ENCODE measurements at regions not wholly inside any gene's neighbourhood (a gene's known extent, or its start where the extent isn't known, plus 50 kb on each side); places are given as distances from the start of the nearest gene placed in this dataset.

DNA sequence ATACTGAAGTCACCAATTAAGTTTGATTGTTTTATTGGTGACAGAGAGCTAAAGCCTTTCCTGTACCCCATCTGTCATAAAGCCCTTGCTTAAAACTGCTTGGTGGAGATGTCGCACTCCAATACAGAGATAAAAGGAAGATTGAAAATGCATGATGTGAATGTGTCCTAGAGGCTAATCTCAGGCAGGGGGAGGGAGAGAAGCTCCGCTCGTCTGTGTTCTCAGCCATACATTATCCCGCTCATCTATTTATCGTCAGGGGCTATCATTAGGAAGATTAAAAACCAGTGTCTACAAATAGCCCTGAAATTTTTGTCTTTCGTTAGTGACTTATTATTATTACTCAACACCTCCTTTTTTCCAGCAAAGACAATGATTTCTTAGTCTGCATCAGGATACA is 110.3 kb downstream of the CMPK2 start:
- TF ChIP-seq, protein P1, sequence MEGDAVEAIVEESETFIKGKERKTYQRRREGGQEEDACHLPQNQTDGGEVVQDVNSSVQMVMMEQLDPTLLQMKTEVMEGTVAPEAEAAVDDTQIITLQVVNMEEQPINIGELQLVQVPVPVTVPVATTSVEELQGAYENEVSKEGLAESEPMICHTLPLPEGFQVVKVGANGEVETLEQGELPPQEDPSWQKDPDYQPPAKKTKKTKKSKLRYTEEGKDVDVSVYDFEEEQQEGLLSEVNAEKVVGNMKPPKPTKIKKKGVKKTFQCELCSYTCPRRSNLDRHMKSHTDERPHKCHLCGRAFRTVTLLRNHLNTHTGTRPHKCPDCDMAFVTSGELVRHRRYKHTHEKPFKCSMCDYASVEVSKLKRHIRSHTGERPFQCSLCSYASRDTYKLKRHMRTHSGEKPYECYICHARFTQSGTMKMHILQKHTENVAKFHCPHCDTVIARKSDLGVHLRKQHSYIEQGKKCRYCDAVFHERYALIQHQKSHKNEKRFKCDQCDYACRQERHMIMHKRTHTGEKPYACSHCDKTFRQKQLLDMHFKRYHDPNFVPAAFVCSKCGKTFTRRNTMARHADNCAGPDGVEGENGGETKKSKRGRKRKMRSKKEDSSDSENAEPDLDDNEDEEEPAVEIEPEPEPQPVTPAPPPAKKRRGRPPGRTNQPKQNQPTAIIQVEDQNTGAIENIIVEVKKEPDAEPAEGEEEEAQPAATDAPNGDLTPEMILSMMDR (conservative IDR thresholded peaks at IDR 0.05; ENCODE audit: low read depth, low read length): no peak
- no peak for TF ChIP-seq EZH2 (IDR thresholded peaks at IDR 0.05; ENCODE audit: low read length, unreplicated experiment)
- no peak for TF ChIP-seq EZH2phosphoT487 (IDR thresholded peaks at IDR 0.05; ENCODE audit: borderline replicate concordance, low read length)
